ENCODE measurements at regions not wholly inside any gene's neighbourhood (a gene's known extent, or its start where the extent isn't known, plus 50 kb on each side); places are given as distances from the start of the nearest gene placed in this dataset.

DNA sequence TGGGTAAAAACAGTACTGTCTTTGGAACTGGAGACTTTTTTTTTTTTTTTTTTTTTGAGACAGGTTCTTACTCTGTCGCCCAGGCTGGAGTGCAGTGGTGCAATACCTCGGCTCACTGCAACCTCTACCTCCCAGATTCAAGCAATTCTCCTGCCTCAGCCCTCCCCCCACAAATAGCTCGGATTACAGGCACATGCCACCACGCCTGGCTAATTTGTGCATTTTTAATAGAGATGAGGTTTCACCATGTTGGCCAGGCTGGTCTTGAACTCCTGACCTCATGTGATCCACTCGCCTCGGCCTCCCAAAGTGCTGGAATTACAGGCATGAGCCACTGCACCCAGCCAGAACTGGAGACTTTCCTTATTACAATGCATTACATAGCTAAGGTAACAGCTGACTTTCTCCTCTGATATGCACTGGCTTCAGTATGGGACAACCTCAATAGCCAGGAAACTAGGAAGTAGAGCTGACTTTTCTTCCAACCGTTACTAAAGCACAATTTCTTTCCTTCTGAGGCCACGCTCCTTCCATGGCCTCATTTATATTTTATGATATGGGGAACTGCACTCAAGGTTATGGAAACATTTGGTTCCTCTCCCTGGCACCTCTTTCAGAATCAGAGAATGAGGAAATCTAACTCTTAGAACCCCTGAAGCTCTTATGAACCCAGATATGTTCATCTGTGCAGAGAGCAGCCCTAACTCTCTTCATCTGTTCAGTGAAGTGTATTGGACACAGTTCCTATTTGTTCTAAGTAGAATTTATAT lies 53.5 kb upstream of the FAM9B start:
- DNase-seq (ENCODE audit: low read depth), result no peak

DNA sequence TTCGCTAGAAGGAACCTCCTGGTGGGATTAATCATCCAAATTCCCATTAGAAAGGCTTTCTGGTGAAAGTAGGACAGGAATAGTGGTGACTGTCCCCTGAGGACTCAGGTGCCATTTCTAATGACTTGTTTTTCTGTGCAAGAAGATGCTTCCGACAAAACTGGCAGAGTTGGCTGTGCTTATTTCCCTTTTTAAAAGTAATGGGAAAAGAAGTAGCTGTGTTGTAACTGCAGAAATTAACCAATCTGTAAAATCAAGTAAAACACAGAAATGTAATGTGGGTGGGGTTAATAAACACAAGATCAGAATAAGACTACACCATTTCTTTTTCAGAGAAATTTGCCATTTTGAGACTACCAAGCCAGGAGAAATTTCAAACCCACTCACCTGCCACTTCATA lies 55.0 kb upstream of the FAM9B start:
- no peak for DNase-seq (ENCODE audit: low read depth)

DNA sequence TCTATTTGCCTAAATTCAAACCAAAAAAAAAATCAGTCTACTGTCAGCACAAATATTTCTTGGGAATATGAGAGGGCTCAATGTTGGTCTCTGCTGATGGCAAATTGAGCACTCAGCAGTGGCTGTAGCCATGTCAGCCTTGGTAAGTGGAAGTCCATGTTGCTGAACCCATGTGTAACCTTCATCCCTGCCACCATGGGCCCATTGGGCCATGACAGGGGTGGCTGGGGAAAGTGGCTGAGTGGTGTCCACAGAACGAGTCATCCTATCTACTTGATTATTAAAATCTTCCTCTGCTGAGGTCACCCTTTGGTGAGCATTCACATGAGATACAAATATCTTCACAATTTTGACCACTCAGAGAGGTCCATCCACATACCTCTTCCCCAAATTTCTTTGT lies 56.8 kb upstream of the FAM9B start:
- DNase-seq (ENCODE audit: low read depth), result no peak

DNA sequence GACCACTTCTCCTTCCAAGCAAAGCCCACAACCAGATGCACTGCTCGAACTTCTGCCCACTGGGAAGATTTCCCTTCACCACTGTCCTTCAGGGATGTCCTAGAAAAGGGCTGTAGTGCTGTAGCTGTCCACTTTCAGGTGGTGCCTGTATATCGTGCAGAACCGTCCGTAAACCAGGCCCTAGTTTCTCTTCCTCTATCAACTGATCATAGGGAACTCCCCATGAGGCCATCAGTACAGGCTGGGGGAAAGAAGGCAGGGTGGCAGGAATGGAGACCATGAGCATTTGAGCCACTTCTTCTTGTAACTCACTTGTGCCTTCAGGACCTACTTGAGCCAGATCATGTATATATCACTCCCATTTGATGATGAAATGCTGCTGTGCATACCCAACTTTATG lies 57.3 kb upstream of the FAM9B start:
- DNase-seq (ENCODE audit: low read depth), result no peak

DNA sequence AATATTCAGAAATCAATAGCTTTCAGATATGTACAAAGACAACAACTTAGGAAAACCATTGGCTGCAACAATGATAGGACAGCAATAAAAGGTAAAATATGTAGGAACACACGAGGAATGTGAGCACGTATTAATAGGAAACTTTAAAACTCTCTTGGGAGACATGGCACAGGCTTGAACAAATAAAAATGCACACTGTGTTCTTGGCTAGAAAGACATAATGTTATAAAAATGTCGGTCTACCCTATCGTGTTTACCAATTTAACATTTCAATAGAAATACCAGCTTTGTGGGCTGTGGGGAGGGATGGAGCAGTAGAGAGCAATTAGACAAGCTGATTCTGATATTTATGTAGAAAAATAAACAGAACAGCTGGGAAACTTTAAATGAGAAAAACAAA lies 69.0 kb upstream of the FAM9B start:
- DNase-seq (ENCODE audit: low read depth), result no peak

DNA sequence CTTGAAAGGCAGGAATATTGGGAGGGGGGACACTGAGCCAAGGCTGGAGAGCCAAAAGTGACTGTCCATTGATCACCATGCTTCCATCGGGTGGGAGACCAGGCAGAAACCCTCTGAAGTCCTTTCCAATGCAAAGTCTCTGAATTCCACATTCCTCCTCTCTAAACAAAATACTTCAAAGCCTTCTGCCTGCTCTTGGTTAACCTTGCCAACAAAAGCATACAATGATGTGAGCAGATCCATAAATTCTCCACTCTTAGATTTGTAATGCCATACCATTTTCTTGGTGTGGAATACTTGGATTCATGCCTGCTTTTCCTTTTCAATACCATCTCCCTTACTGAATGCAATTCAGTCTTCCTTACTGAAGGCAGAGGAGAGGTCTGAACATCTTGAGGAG lies 74.1 kb upstream of the FAM9B start:
- DNase-seq (ENCODE audit: low read depth), result no peak

DNA sequence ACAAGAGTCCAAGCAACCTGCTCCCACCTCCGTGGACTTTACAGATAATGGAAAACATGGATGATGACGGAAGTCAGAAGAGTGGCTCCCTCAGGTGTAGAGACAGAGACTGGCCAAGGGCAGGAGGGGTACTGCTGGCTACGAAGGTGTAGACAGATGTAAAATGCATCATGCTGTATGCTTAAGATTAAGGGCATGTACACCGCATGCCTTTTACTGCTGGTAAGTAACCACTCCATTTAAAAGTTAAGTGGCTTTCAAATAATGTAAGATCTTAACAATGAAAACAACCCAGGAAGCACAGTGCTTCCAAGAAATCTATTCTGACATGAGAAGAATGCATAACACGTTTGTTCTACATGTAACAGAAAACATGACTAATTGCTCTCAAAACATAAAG lies 76.9 kb upstream of the FAM9B start:
- DNase-seq (ENCODE audit: low read depth), result no peak

DNA sequence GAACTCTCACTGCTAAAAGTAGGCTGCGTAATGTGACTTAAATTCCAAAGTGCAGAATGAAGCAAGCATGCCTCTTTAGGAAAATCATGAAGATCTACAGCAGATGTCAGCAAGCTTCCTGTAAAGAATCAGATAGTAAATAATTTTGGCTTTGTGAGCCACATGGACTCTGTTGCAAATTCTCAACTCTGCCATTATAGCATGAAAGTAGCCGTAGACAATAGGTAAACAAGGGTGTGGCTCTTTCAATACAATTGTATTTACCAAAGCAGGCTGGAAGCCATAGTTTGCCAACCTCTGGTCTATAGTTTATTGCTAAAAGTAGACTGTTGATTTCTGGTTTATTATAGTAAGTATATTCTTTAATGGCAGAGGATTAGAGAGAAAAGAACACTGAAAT lies 80.3 kb upstream of the FAM9B start:
- no peak for DNase-seq (ENCODE audit: low read depth)

DNA sequence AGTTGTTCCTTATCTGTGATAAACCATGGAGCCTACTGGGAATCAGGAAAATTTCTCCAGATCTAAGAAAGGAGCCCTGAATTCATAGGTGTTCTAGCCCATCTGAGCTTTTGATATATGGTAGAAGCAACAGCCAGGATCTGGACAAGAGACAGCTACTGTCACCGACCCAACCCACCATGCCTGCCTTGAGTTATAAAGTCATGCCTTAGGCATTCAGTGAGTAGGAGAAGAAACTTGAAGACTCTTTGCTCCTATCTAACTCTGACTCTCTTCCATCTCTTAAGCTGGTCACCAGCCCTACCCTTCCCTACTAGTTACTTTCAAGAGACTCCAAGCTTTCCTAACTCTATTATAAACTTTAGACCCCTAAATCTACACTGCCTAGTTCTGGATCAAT lies 83.9 kb upstream of the FAM9B start:
- DNase-seq (ENCODE audit: low read depth), result no peak

DNA sequence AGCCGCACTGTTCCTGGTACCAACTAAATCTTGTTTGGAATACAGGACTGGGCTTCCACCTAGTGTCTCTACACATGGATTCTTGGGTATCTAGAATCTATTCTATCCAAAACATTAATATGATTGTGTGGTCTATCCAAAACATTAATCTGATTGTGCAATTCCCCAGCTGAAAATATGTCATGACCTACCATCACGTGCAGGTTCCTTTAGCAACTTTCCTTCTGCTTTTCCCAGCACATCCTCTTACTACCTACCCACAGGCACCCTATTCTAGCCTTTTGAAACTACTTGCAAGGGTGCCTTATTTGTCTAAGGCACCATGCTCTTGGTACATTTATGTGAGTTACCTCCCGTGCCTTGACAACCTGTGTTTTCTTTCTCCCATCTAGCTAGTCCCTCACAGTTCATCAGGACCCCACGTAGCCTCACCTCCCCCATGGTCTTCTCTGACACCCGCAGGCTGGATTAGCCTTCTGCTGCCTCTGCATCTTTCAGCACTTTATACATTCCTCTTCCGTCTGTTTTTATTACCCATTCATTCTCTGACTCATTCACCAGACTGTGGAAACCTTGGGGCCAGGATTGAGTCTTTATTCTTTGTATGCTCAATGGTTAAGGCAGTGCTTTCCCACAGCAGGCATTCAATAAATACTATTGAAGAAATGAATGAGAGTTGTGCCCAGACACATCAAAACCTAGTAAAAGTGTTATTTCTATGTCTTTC lies 88.8 kb upstream of the FAM9B start:
- no peak for DNase-seq (ENCODE audit: low read depth)

DNA sequence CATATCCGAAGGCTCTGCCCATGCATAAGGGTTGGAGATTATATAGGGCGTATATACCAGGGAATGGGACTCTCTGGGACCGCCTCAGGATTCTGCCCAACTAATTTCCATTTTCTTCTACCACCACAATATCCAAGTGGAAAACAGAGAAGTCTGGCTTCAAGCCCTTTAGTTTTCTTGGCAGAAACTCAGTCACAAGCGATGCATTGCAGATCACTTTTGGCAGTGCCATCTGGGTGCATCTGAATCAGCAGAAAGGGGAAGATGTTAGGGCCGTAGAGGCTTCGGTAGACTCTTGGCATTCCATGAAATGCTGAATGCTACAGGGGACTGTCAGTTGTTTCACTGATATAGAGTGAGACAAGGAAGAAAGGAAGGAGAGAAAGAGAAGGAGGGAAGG lies 94.1 kb upstream of the FAM9B start:
- DNase-seq (ENCODE audit: low read depth), result no peak

DNA sequence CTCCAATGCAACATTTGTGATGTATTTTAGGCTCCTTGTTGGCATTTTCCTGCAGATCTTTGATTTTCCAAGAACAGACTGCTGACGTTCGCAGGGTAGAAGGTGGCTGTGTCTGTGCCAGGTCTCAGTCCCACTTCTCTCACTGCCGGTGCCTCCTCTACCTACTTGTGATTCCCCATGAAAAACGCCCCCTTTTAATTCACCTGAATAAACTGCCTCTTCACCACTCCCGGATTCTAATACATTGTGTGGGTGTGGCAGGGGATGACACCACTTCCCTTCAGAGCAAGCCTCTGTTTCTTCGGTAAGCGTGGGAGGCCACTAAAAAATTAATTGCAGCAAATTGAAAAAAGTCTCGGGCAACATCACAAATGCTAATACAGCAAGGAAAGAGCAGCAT lies 96.1 kb upstream of the FAM9B start:
- no peak for DNase-seq (ENCODE audit: low read depth)

DNA sequence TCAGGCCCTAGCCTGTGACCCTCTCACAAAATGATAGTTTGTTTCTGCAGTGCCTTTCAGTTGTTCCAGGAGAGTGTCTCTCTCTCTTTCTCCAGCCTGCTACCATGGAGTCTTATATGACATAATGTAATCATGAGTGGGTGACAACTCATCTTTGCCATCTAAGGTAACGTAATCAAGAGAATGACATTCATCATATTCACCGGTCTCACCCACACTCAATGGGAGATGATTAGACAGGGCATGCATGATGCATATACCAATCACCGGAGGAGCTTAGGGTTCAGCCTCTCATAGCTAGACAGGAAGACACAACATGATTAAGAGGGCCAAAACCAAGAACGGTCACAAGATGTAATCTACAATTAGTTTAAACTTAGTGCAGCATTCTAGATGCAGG lies 97.1 kb upstream of the FAM9B start:
- no peak for DNase-seq (ENCODE audit: low read depth)

DNA sequence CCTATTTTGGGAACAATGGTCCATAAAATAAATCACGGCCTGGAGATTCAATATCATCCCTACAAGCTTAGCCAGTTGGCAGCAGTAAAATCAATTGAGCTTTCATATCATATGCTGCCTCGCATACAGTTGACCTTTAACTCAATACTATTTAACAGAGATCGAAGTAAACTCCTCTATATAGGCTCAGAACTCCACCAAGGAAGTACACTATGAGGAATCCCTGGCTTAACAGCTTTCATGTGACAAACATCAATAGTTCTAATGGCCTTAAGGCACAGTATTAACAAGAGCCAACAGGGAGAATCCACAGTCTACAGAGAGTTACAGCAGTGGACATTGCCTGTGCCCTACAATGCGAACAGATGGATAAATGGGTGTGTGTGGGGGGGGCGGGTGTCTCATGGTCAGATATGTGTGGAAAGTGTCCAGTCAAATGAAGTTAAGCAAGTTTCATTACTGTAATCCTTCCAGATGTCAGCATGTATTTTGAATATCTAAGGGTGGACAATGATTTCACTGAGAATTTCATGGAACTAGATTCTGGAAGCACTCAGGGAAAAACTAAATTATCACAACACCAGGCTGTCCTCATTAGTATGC lies 98.2 kb upstream of the FAM9B start:
- DNase-seq (ENCODE audit: low read depth), result no peak

DNA sequence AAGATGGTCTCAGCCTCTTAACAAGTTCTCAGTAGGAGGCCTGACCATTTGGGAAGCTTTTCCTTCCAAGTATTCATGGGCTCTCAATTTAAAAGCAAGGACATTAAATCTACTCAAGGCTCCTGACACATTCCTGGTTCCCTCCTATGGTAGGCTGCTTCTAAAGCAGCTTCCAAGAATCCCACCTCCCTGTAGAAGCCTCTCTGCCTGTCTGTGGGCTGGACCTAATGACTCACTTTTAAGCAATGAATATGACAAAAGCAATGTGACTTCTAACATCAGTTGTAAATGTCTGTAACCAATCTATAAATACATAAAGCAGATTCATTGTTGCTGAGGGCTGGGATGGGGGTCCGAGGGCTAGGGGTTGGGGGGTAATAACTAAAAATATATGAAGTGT lies 99.5 kb upstream of the FAM9B start:
- no peak for DNase-seq (ENCODE audit: low read depth)

DNA sequence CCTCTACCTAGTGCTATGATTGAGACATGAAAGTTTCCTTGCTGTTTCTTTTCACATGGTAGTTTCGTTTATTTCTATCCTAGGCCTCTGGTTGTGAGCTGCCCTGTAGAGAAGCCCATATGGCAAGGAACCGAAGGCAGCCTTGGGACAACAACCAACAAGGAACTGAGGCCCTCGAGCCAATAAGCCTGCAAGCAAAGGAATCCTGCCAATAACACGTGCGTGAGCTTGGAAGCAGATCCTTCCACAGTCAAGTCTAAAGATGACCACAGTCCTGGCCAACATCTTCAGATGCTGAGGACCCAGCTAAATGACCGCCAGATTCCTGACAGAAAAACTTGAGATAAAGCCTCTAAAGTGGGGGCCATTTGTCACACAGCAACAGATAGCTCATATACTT lies 100.4 kb upstream of the FAM9B start:
- no peak for DNase-seq (ENCODE audit: low read depth)

DNA sequence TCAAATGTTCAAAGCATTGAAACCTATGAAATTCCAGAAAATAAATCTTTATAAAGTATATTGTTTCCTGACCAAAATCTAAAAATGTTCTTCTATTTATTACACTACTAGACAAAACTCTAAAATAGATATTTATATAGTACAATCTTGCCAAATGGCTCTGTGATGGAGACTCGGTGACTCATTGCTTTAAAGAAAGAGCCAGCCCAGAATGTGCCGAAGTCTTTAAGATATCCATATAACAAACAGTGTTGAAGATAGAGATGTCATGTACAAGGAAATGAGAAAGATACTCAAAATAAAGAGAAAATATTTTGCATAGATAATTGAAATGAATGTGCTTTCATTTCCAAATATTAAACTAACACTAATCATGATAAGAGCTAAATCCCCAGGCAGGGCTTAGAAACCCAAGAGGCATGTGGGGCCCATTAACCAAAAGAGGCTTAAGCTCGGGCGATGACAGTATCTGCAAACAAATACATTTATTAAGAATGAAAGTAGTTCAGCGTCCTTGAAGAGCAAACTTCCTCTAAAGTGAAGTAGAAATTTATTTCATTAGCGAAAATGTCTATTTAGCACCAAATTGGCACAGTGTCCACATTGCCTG lies 102.1 kb upstream of the FAM9B start:
- DNase-seq (ENCODE audit: low read depth), result no peak

DNA sequence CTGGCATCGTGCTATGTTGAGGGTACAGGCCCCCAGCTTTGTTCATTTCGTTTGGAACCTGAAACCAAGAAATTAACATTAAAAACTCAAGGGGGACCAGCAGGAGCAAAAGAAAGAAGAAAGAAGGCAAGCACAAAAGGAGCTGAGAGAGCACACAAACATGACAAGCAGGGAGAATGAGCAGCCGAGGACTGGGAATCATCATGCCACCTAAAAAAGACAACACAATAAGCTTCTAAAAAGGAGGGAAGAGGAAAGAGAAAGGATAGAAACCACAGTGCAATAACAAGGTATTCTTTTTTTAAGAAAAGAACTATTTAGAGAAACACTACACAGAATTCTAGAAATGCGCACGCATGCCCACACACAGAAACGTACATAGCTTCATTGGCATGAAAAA lies 103.2 kb upstream of the FAM9B start:
- no peak for DNase-seq (ENCODE audit: low read depth)

DNA sequence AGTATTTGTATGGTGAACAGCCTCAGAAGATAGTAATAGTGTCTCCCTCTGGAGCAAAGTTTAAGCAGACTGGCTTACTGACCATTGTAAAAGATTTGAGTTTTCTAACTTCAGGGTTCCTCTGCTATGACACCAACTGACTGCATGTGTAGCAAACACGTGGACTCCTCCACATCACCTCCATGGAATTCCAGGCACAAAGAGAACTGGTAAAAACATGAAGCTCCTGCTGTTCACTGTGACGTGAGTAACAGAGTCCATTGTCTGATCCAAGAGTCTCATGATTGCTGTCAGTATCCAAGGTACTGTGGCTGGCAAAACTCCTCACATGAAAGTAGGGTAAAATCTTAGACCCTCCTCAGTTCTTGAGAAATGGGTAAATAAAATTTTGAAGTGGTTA lies 107.6 kb upstream of the FAM9B start:
- DNase-seq (ENCODE audit: low read depth), result no peak

DNA sequence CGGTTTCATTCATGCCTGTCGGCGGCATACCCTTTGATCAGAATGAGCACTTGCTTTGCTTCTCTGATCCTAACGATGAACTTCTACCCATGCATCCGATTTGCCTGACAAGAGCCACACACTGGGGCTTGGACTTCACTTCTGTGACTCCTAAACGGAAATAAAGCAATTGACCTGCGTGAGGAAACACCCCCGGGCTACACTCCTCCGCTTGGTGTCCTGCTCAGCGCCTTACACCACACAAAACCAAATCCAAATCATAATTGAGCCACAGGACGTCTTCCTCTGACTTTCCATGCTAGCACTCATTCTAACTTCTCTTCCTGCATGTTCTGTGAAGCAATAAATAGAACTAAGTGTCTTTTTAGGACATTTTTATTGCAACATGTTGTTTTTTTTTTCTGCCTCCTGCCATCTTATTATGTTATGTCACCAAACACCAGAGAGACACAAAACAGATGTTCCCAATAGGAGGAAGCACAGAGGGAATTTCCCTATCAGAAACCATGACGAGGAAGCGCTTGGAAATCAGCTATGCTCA lies 110.8 kb upstream of the FAM9B start:
- no peak for DNase-seq (ENCODE audit: low read depth)

DNA sequence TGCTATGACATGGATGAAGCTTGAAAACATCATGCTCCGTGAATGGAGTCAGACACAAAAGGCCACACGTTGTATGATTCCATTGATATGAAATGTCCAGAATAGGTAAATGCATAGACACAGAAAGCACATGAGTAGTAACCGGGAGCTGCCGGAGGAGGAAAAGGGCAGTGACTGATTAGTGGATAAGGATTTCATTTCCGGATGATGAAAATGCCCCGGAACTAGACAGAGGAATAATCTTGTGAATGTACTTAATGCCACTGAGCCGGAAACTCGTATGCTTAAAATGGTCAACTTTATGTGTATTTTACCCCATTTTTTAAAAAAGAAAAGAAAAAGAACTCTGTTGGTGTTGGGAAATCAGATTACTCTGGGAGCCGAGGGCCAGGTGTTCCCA lies 112.7 kb upstream of the FAM9B start:
- DNase-seq (ENCODE audit: low read depth), result no peak

DNA sequence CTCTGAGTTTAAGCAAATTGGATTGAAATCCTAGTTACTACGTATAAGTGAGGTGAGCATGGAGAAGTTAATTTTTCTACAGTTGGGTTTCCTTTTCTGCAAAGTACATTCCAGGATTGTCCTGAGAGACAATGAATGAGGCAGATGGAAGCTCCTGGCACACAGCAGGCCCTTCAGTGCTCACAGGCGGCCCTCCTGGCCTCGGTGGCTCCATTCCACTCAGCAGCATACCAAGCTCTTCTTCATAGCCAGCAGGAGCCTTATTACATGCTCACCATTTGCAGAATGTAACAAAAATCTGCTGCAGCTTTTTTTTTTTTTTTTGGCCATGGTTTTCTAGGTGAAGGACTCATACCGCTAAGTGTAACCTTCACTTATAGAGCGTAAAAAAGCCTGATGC lies 113.2 kb upstream of the FAM9B start:
- DNase-seq (ENCODE audit: low read depth), result no peak

DNA sequence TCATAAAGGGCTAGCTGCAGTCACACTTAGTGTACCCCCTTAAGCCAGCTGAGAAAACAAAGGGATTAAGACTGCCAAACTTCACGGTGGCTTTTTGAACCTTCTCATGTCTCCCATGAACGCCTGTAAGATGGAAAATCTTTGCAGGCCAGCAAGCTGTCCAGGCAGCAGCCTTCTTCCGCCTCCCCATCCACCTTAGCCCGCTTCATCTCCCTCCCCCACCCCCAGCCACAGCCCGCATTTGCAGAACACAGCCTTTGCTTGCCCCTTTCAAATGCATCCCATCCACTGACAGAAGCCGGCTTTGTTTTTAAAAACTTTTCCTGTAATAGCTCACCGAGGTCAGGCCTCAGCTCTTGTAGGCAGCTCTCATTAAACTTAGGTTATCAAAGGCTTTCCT lies 113.8 kb upstream of the FAM9B start:
- no peak for DNase-seq (ENCODE audit: low read depth)
